ENCODE measurements at regions not wholly inside any gene's neighbourhood (a gene's known extent, or its start where the extent isn't known, plus 50 kb on each side); places are given as distances from the start of the nearest gene placed in this dataset.
"Not testable (repeated sequence)": the region's sequence is repeated elsewhere in the genome, so short reads cannot be mapped to it uniquely, and the experiment has no call there.

GRCh38 chr2:236348976-236349375 is 84.8 kb upstream of the ASB18 start:
- DNase-seq = no peak

GRCh38 chr2:236350426-236350825 is 86.2 kb upstream of the ASB18 start:
- no peak for DNase-seq

GRCh38 chr2:236351966-236352525 is 87.8 kb upstream of the ASB18 start:
- DNase-seq = no peak

GRCh38 chr2:236352761-236353593 is 88.8 kb upstream of the ASB18 start:
- DNase-seq = peak; percentile 25 to 40

GRCh38 chr2:236353594-236353942 is 89.4 kb upstream of the ASB18 start:
- no peak for DNase-seq

GRCh38 chr2:236354056-236354940 is 90.1 kb upstream of the ASB18 start:
- no peak for DNase-seq

GRCh38 chr2:236354973-236355595 is 90.9 kb upstream of the ASB18 start:
- DNase-seq = no peak

GRCh38 chr2:236355911-236356310 is 91.7 kb upstream of the ASB18 start:
- DNase-seq = no peak

GRCh38 chr2:236356321-236356720 is 92.1 kb upstream of the ASB18 start:
- not testable (repeated sequence) for DNase-seq

- DNase-seq = not testable (repeated sequence)
Observed at GRCh38 chr2:236358482-236358881, 94.3 kb upstream of the ASB18 start.

GRCh38 chr2:236359426-236360045 is 95.3 kb upstream of the ASB18 start:
- no peak for DNase-seq

GRCh38 chr2:236360496-236360895 is 96.3 kb upstream of the ASB18 start:
- no peak for DNase-seq

- no peak for DNase-seq
Observed at GRCh38 chr2:236363711-236364277, 99.6 kb upstream of the ASB18 start.

GRCh38 chr2:236365258-236366048 is 101.2 kb upstream of the ASB18 start:
- DNase-seq = no peak

GRCh38 chr2:236366049-236366387 is 101.8 kb upstream of the ASB18 start:
- DNase-seq = no peak

GRCh38 chr2:236366397-236366796 is 102.2 kb upstream of the ASB18 start:
- peak; percentile 12 to 32 for DNase-seq

- DNase-seq = no peak
Observed at GRCh38 chr2:236367506-236368289, 103.5 kb upstream of the ASB18 start.

- no peak for DNase-seq
Observed at GRCh38 chr2:236369661-236370062, 105.5 kb upstream of the ASB18 start.

GRCh38 chr2:236370847-236371409 is 106.7 kb upstream of the ASB18 start:
- DNase-seq = no peak

- no peak for DNase-seq
Observed at GRCh38 chr2:236375973-236376476, 111.8 kb upstream of the ASB18 start.
